ENCODE measurements at regions not wholly inside any gene's neighbourhood (a gene's known extent, or its start where the extent isn't known, plus 50 kb on each side); places are given as distances from the start of the nearest gene placed in this dataset.

DNA sequence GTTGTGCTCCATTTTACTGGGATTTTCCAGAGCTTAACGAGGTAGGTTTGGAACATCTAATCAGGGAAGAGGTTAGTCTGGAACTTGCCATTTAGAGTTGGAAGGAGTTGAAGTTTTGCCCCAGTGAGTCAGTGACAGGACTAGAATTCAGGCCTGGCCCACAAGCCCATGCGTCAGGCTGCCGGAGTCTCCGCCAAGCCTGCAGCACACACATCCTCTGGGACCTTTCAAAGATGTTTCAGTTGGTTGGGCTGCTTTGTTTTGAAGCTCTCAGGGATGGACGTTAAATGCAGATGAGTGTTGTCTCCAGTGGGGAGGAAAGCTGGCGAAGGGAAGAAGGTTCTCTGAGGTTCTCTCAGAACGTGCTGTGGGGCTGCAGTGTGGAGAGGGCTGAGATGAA is 147.0 kb downstream of the PSAT1 start:
- TF ChIP-seq CTCF (IDR thresholded peaks at IDR 0.05; ENCODE audit: extremely low read depth in 1 of 2, insufficient read depth in 1 of 2, low read depth in 1 of 2, low read length in 2 of 2): no peak
- TF ChIP-seq FOS (IDR thresholded peaks at IDR 0.05; ENCODE audit: borderline replicate concordance, insufficient read depth, low read length): no peak
- TF ChIP-seq POLR2A (IDR thresholded peaks at IDR 0.05; ENCODE audit: low read depth, low read length): no peak
- TF ChIP-seq MYC (IDR thresholded peaks at IDR 0.05; ENCODE audit: low read depth, low read length): no peak
- TF ChIP-seq POLR2AphosphoS5 (IDR thresholded peaks at IDR 0.05; ENCODE audit: insufficient read depth, low read depth, low read length): no peak
- no peak for TF ChIP-seq EZH2 (IDR thresholded peaks at IDR 0.05; ENCODE audit: borderline replicate concordance, low read depth, low read length, severe bottlenecking)
- TF ChIP-seq, protein P1, sequence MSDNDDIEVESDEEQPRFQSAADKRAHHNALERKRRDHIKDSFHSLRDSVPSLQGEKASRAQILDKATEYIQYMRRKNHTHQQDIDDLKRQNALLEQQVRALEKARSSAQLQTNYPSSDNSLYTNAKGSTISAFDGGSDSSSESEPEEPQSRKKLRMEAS (IDR thresholded peaks at IDR 0.05; ENCODE audit: insufficient read depth, insufficient read length): no peak
- TF ChIP-seq JUN (IDR thresholded peaks at IDR 0.05; ENCODE audit: borderline replicate concordance, insufficient read depth, insufficient read length, low read depth): no peak
